GM19035 (cell line): ENCODE measurements at regions not wholly inside any gene's neighbourhood (a gene's known extent, or its start where the extent isn't known, plus 50 kb on each side); places are given as distances from the start of the nearest gene placed in this dataset.

Source experiments
- ATAC-seq: cut with Tn5 transposase; IDR thresholded peaks from one replicate; pipeline ENCODE4 v1.9.1; 2021; ENCODE audit not compliant: unreplicated experiment

DNA sequence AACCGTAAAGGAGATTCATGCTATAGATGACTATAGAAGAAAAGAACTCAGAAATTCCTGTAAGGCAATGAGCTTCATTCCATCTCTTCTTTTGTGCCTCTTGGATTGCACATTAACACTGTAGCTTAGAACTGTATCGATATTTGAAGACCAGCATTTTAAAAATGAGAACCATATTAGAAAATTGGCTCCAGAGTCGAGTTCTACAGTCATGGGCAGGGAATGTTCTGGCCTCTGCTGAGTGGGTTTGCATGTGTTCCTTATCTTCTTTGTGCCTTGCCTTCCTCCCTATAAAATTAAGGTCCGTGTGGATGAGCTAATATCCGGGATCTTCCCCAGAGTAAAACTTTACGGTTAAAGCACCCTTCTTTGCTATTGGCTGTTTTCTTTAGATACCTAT, 77.4 kb upstream of the PLCL2 start:
- ATAC-seq = no peak

GRCh38 chr3:16808393-16809107, 76.2 kb upstream of the PLCL2 start:
- ATAC-seq = no peak

- ATAC-seq = no peak
Observed at GRCh38 chr3:16809482-16809881, 75.3 kb upstream of the PLCL2 start.

DNA sequence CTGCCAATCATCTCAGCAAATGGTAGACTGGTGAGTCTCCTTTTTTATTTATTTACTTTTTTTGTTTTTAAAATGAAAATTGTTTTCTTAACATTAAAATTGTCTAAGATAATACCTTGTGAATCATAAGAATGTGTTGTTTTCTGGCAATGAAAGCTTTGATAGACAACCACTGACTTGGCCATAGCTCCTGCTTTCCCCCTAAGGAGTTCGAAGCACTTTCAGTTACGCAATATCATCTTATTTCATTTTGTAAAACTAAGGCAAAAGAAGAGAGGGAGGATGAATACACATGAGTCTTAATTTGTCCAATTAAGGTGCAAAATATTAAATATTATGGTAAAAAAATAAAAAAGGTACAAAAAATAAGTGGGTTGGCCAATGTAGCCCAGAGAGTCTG, 74.8 kb upstream of the PLCL2 start:
- no peak for ATAC-seq

- no peak for ATAC-seq
Observed at GRCh38 chr3:16810593-16811367, 74.0 kb upstream of the PLCL2 start.

- ATAC-seq = no peak
Observed at GRCh38 chr3:16811950-16812349, 72.8 kb upstream of the PLCL2 start.

DNA sequence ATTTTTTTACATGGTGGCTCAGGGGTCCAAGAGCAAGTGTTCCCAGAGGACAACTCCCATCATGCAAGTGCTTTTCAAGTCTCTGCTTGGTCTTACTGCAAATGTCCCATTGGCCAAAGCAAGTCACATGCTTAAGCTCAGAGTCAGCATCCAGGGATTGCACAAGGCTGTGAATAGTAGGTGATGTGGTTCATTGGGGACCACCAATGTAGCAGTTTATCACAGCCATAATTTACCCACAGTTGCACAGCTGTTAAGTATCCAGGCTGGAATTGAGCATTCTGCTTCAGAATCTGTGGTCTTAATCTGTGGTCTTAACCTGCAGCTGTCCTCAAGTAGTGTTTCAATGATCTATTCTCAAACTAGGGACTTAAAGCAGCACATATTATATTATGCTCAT, 71.4 kb upstream of the PLCL2 start:
- no peak for ATAC-seq

DNA sequence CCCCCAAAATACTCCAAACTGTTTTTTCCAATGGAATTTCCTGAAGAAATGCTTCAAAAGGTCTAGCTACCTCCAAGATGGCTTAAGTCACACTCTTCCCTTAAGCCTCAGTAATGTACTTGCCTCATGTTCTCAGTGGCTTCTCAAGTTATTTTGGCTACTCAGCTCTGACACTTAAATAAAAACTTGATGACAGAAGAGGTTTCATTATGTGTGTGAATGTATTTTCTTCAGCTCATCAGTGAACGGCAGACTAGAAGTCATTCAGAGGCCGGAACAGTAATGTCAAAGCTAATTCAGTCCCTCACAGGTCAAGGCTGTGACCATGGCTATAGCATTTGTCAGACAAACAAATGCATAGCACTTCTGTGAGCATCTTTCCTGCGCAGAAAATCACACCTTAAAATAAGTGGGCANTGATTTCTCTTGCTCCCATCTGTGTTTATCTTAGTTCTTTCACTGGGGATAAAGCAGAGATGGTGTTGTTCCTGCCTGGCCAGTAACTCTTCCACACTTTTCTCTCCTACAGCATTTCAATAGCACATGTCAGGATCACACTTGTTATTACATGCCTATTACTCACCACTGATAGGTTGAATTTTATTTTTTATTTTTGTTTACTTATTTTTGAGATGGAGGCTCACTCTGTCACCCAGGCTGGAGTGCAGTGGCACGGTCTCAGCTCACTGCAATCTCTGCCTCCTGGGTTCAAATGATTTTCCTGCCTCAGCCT, 68.5 kb upstream of the PLCL2 start:
- ATAC-seq = peak; percentile 84

DNA sequence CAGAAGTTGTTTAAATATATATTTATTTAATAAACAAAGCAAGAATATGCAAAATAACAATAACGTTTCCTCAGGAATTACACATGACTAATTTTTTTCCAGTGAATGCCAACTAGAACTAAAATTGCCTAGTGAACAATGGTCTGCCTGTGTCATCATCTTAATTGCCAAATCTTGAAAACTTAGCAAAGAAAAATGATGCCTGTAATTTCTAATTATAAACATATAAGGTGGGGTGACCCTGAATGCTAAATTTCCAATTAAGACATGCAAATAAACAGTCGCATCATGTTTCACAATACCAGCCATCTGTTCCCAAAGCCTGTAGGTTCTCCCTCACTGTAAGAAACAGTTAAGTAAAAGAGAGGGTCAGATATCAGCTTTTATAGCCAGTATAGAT, 67.6 kb upstream of the PLCL2 start:
- ATAC-seq = no peak

- ATAC-seq = no peak
Observed at GRCh38 chr3:16818194-16818593, 66.6 kb upstream of the PLCL2 start.

DNA sequence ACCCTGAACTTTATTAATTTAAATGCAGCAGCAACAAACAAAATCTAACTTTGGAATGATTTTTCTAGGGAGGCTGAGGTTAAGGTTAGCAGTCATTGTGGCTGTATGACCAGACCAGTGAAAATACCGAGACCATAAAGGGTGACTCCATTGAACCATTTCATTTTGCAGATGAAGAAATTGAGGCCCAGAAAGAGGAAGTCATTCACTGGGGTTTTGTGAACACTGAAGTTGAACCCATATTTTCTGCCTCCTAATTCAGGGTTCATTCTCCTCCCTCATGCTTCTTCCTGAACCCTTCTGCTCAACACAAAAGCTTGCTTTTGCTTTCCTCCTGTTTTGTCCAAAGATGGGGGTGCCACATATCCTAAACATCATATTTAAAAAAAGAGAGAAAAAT, 65.8 kb upstream of the PLCL2 start:
- ATAC-seq = no peak

- no peak for ATAC-seq
Observed at GRCh38 chr3:16820485-16820884, 64.3 kb upstream of the PLCL2 start.

DNA sequence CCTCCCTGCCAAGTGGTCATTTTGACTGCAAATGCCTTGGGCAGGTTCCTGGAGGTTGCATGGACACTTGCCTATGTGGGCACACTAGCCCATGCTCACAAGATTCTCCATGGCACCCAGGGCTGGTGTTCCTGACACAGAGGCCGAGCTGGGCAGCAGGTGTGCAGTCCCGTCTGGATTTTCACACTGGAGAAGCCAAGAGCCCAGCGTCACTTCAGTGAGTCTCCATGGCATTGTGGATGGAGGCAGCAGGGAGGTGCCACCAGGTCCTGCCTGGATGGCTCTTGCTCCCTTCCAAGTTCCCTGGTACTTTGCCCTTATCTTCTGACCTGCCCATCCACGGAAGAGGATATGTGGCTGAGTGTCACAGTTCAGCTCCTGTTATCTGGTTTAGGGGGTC, 63.7 kb upstream of the PLCL2 start:
- no peak for ATAC-seq

- peak; percentile 75 for ATAC-seq
Observed at GRCh38 chr3:16824081-16824696, 60.6 kb upstream of the PLCL2 start.

DNA sequence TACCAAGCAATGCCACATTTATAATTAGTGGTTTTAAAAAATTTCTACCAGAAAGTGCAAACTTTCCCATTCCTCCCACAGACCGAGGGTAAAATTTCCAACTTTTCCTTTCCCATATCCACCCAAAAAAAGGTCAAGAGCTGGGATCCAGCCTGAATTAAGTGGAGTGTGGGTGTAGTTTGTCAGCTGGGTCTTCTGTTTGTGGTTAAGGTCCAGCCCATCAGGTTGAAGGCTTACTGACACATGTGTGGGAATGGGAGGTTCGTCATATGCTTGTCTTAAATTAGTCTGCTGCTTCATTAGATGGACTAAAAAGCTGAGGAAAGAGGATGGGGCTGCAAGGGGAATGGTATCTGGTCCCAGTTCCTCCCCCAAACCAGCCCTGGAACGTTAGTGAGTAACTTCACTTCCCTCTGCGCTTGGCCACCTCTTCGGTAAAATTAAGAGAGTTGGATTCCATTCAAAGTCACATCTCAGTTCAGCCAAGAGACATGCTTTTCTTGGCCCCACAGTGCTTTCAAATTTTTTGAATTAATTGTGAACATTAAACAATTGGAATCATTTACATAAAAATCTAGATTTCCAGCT, 59.0 kb upstream of the PLCL2 start:
- ATAC-seq = no peak

- no peak for ATAC-seq
Observed at GRCh38 chr3:16828815-16829214, 55.9 kb upstream of the PLCL2 start.

DNA sequence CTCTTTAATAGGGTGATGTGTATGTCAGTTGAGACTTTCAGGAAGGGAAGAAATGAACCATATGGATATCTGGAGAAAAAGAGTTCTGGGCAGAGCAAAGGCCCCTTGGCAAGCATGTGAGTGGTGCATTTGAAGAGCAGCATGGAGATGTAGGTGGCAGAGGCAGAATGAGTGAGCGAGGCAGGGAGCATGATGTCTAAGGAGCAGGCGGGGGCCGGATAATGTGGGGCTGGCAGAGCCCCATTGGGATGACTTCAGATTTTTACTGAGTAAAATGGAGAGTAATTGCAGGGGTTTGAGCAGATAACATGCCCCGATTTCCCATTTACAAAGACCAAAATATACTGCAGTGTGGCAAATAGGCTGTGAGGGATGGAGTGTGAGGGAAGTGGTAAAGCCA, 52.9 kb upstream of the PLCL2 start:
- ATAC-seq = no peak

GRCh38 chr3:16834214-16834613, 50.5 kb upstream of the PLCL2 start:
- ATAC-seq = no peak

DNA sequence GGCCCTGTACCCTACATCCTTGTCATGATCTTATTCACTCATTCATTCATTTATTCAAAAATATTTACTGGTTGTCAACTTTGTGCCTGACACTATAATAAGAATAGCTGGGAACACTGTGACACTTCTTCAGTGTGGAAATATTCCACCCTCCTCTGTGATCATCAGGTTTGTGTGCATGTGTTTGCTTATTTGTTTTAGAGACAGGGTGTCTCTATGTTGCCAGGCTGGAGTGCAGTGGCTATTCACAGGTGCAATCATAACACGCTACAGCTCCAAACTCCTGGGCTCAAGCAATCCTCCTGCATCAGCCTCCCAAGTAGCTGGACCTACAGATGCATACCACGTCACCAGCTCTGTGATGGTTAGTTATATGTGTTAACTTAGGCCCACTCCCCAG, 50.0 kb upstream of the PLCL2 start:
- ATAC-seq = no peak
